GM18499 (cell line): ENCODE measurements at regions not wholly inside any gene's neighbourhood (a gene's known extent, or its start where the extent isn't known, plus 50 kb on each side); places are given as distances from the start of the nearest gene placed in this dataset.

Source experiments
- ATAC-seq: cut with Tn5 transposase; IDR thresholded peaks from one replicate; pipeline ENCODE4 v1.9.1; 2021; ENCODE audit warnings: moderate number of reproducible peaks; ENCODE audit not compliant: insufficient read depth, unreplicated experiment

- ATAC-seq = no peak
Measured at GRCh38 chr6:12501990-12502389, 211.8 kb downstream of the EDN1 start.

- ATAC-seq = no peak
Measured at GRCh38 chr6:12504325-12504966, 212.1 kb upstream of the PHACTR1 start.

GRCh38 chr6:12505486-12505885 lies 211.1 kb upstream of the PHACTR1 start:
- ATAC-seq = no peak

GRCh38 chr6:12506159-12506558 lies 210.4 kb upstream of the PHACTR1 start:
- ATAC-seq = no peak

- ATAC-seq = no peak
Measured at GRCh38 chr6:12507636-12508035, 208.9 kb upstream of the PHACTR1 start.

GRCh38 chr6:12508553-12508952 lies 208.0 kb upstream of the PHACTR1 start:
- ATAC-seq = no peak

GRCh38 chr6:12509060-12509459 lies 207.5 kb upstream of the PHACTR1 start:
- no peak for ATAC-seq

GRCh38 chr6:12516070-12516469 lies 200.5 kb upstream of the PHACTR1 start:
- no peak for ATAC-seq

GRCh38 chr6:12522347-12522746 lies 194.2 kb upstream of the PHACTR1 start:
- ATAC-seq = no peak

- no peak for ATAC-seq
Measured at GRCh38 chr6:12523726-12524125, 192.8 kb upstream of the PHACTR1 start.

GRCh38 chr6:12525276-12525675 lies 191.3 kb upstream of the PHACTR1 start:
- no peak for ATAC-seq

- ATAC-seq = no peak
Measured at GRCh38 chr6:12527339-12527738, 189.2 kb upstream of the PHACTR1 start.

- ATAC-seq = no peak
Measured at GRCh38 chr6:12528136-12528535, 188.4 kb upstream of the PHACTR1 start.

- no peak for ATAC-seq
Measured at GRCh38 chr6:12528581-12529363, 187.8 kb upstream of the PHACTR1 start.

GRCh38 chr6:12529364-12530019 lies 187.1 kb upstream of the PHACTR1 start:
- ATAC-seq = no peak

GRCh38 chr6:12530345-12530744 lies 186.2 kb upstream of the PHACTR1 start:
- no peak for ATAC-seq

GRCh38 chr6:12533586-12533985 lies 183.0 kb upstream of the PHACTR1 start:
- no peak for ATAC-seq

- no peak for ATAC-seq
Measured at GRCh38 chr6:12534069-12534853, 182.3 kb upstream of the PHACTR1 start.

- no peak for ATAC-seq
Measured at GRCh38 chr6:12535586-12536314, 180.8 kb upstream of the PHACTR1 start.

- ATAC-seq = no peak
Measured at GRCh38 chr6:12536416-12536815, 180.2 kb upstream of the PHACTR1 start.
